ENCODE measurements at regions not wholly inside any gene's neighbourhood (a gene's known extent, or its start where the extent isn't known, plus 50 kb on each side); places are given as distances from the start of the nearest gene placed in this dataset.
"Not testable (repeated sequence)": the region's sequence is repeated elsewhere in the genome, so short reads cannot be mapped to it uniquely, and the experiment has no call there.

DNA sequence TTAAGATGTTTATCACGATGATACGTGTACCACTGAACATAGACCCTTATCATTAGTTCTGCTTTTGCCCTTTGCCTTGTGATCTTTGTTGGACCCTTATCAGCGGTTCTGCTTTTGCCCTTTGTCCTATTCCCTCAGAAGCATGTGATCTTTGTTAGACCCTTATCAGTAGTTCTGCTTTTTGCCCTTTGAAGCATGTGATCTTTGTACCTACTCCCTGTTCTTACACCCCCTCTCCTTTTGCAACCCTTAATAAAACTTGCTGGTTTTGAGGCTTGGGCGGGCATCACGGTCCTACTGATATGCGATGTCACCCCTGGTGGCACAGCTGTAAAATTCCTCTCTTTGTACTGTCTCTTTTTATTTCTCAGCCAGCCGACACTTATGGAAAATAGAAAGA is 117.0 kb downstream of the SDHAF3 start:
- H3K4me3 ChIP-seq (ENCODE audit: low read length); H2AFZ ChIP-seq (ENCODE audit: low read length); H3K9me2 ChIP-seq (replicated peaks; ENCODE audit: insufficient read depth, low read length); DNase-seq; H3K27me3 ChIP-seq (replicated peaks; ENCODE audit: insufficient read depth, low read length); H3K4me2 ChIP-seq (ENCODE audit: low read depth, low read length); H3K79me2 ChIP-seq (ENCODE audit: low read length); H4K20me1 ChIP-seq (ENCODE audit: insufficient read depth, low read length); H3K4me1 ChIP-seq (ENCODE audit: low read length); H3K36me3 ChIP-seq (replicated peaks; ENCODE audit: insufficient read depth, low read length); H3F3A ChIP-seq (ENCODE audit: insufficient read depth, low read length); H3K9ac ChIP-seq (ENCODE audit: low read length); H3K9me3 ChIP-seq (replicated peaks; ENCODE audit: insufficient read depth, low read length); H3K27ac ChIP-seq (ENCODE audit: low read length): not testable (repeated sequence)

DNA sequence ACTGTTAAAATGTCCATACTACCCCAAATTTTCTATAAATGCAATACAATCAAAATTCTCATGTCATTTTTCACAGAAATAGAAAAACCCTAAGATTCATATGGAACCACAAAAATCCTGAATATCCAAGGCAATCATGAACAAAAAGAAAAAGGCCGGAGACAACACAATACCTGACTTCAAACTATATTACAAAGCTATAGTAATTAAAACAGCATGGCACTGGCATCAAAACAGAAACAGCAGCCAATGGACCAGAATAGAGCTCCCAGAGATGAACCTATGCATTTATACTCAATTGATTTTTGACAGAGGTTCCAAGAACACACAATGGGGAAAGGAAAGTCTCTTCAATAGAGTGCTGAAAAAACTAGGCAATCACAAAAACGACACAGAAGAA is 128.8 kb downstream of the SDHAF3 start:
- Histone ChIP-seq H3K79me2 (ENCODE audit: low read length) (no peaks in the 10 kb centered on the region), H3K9me2 (replicated peaks; ENCODE audit: insufficient read depth, low read length) (no peaks in the 10 kb centered on the region), H3K9ac (ENCODE audit: low read length) (no peak overlapping the region), H3K27me3 (replicated peaks; ENCODE audit: insufficient read depth, low read length) (no peaks in the 10 kb centered on the region), H3K27ac (ENCODE audit: low read length) (no peak overlapping the region), H3K9me3 (replicated peaks; ENCODE audit: insufficient read depth, low read length) (no peaks in the 10 kb centered on the region; the same call in 1 of the 2 replicates), H4K20me1 (ENCODE audit: insufficient read depth, low read length) (no peaks in the 10 kb centered on the region), H2AFZ (ENCODE audit: low read length) (no peak overlapping the region), H3K4me2 (ENCODE audit: low read depth, low read length) (no peak overlapping the region), H3K4me3 (ENCODE audit: low read length) (no peak overlapping the region), H3F3A (ENCODE audit: insufficient read depth, low read length) (no peaks in the 10 kb centered on the region), H3K4me1 (ENCODE audit: low read length) (no peaks in the 10 kb centered on the region), H3K36me3 (replicated peaks; ENCODE audit: insufficient read depth, low read length) (no peaks in the 10 kb centered on the region)
- TF ChIP-seq EZH2phosphoT487 (IDR thresholded peaks at IDR 0.05; ENCODE audit: low read length) (no peak), EZH2 (optimal IDR thresholded peaks at IDR 0.05; ENCODE audit: low read depth, low read length) (no peak)
- TF ChIP-seq, protein P1, sequence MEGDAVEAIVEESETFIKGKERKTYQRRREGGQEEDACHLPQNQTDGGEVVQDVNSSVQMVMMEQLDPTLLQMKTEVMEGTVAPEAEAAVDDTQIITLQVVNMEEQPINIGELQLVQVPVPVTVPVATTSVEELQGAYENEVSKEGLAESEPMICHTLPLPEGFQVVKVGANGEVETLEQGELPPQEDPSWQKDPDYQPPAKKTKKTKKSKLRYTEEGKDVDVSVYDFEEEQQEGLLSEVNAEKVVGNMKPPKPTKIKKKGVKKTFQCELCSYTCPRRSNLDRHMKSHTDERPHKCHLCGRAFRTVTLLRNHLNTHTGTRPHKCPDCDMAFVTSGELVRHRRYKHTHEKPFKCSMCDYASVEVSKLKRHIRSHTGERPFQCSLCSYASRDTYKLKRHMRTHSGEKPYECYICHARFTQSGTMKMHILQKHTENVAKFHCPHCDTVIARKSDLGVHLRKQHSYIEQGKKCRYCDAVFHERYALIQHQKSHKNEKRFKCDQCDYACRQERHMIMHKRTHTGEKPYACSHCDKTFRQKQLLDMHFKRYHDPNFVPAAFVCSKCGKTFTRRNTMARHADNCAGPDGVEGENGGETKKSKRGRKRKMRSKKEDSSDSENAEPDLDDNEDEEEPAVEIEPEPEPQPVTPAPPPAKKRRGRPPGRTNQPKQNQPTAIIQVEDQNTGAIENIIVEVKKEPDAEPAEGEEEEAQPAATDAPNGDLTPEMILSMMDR (IDR thresholded peaks at IDR 0.05; ENCODE audit: low read length), result no peak
- DNase-seq, result no peak

DNA sequence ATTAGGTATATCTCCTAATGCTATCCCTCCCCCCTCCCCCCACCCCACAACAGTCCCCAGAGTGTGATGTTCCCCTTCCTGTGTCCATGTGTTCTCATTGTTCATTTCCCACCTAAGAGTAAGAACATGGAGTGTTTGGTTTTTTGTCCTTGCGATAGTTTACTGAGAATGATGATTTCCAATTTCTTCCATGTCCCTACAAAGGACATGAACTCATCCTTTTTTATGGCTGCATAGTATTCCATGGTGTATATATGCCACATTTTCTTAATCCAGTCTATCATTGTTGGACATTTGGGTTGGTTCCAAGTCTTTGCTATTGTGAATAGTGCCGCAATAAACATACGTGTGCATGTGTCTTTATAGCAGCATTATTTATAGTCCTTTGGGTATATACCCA is 140.7 kb downstream of the SDHAF3 start:
- not testable (repeated sequence) for H3K4me1 ChIP-seq (ENCODE audit: low read length); H3K79me2 ChIP-seq (ENCODE audit: low read length); H3K4me3 ChIP-seq (ENCODE audit: low read length); DNase-seq; H2AFZ ChIP-seq (ENCODE audit: low read length); H3K9me2 ChIP-seq (replicated peaks; ENCODE audit: insufficient read depth, low read length); H4K20me1 ChIP-seq (ENCODE audit: insufficient read depth, low read length); H3K9me3 ChIP-seq (replicated peaks; ENCODE audit: insufficient read depth, low read length); H3K36me3 ChIP-seq (replicated peaks; ENCODE audit: insufficient read depth, low read length); H3K9ac ChIP-seq (ENCODE audit: low read length); H3K27ac ChIP-seq (ENCODE audit: low read length); H3K4me2 ChIP-seq (ENCODE audit: low read depth, low read length); H3F3A ChIP-seq (ENCODE audit: insufficient read depth, low read length); H3K27me3 ChIP-seq (replicated peaks; ENCODE audit: insufficient read depth, low read length)

DNA sequence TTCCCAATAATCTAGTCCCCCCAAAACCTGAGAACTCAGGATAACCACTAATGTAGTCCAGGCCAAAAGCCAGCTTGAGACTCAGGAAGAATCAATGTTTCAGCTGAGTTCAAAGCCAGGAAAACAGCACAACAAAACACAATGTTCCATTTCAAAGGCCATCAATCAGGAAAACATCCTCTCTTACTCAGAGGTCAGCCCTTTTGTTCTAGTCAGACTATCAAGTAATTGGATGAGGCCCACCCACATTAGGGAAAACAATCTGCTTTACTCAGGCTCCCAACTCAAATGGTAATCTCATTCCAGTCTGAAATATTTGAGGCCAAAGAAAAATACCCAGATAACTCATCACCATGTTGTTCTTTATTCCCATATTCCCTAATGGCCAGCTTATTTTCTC is 152.2 kb downstream of the SDHAF3 start:
- H3K9me2 ChIP-seq (replicated peaks; ENCODE audit: insufficient read depth, low read length), result no peaks in the 10 kb centered on the region
- H3K36me3 ChIP-seq (replicated peaks; ENCODE audit: insufficient read depth, low read length), result no peaks in the 10 kb centered on the region
- no peaks in the 10 kb centered on the region for H3K4me1 ChIP-seq (ENCODE audit: low read length)
- no peak overlapping the region for H2AFZ ChIP-seq (ENCODE audit: low read length)
- no peaks in the 10 kb centered on the region for H3K9me3 ChIP-seq (replicated peaks; ENCODE audit: insufficient read depth, low read length)
- H3K27me3 ChIP-seq (replicated peaks; ENCODE audit: insufficient read depth, low read length), result no peaks in the 10 kb centered on the region
- H4K20me1 ChIP-seq (ENCODE audit: insufficient read depth, low read length), result no peaks in the 10 kb centered on the region
- H3K27ac ChIP-seq (ENCODE audit: low read length), result no peak overlapping the region
- H3K4me3 ChIP-seq (ENCODE audit: low read length), result no peak overlapping the region
- H3K4me2 ChIP-seq (ENCODE audit: low read depth, low read length), result no peak overlapping the region
- TF ChIP-seq EZH2phosphoT487 (IDR thresholded peaks at IDR 0.05; ENCODE audit: low read length) (no peak), EZH2 (optimal IDR thresholded peaks at IDR 0.05; ENCODE audit: low read depth, low read length) (no peak)
- TF ChIP-seq, protein P1 (IDR thresholded peaks at IDR 0.05; ENCODE audit: low read length), result no peak
- no peak overlapping the region for H3K9ac ChIP-seq (ENCODE audit: low read length)
- no peak for DNase-seq
- H3K79me2 ChIP-seq (ENCODE audit: low read length), result no peaks in the 10 kb centered on the region
- H3F3A ChIP-seq (ENCODE audit: insufficient read depth, low read length), result no peaks in the 10 kb centered on the region

All from MM.1S (cell line).